ENCODE measurements at regions not wholly inside any gene's neighbourhood (a gene's known extent, or its start where the extent isn't known, plus 50 kb on each side); places are given as distances from the start of the nearest gene placed in this dataset.
"Not testable (repeated sequence)": the region's sequence is repeated elsewhere in the genome, so short reads cannot be mapped to it uniquely, and the experiment has no call there.

DNA sequence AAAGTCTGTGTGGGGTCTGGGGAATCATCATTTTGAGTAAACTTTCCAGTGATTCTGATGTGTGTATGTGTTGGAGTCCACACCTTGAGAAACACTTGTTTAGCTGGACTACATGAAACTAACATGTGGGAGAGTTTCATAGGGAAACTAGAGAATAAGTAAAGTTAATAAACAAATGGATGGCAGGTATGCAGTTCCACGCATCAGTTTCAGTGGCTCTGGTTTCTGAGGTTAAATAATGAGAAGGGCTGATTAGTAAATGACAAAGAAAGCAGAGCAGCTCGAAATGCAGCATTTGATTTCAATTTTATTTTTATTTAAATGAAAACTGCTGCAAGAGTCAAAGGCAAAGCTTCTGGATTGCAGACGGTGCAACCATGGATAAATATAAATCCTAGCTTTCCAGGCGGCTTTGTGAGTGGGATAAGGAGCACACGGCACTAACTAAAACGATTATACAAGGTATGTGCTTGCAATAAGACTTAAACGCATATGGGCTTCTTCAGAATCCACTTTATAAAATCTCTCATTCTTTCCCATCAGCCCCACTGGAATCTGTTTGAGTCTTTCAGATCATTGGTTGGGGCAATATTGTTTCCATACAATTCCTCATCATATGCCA, 310.7 kb downstream of the PLPP3 start:
- H3K9me3 Mint-ChIP-seq: no peaks in the 10 kb centered on the region
- H3K27me3 Mint-ChIP-seq: peaks cover 6% of the 10 kb centered on the region
- H3K4me3 Mint-ChIP-seq: no peak overlapping the region
- no peak for ATAC-seq
- H3K36me3 Mint-ChIP-seq: no peaks in the 10 kb centered on the region
- no peaks in the 10 kb centered on the region for H3K4me1 Mint-ChIP-seq
- no peak overlapping the region for H3K27ac Mint-ChIP-seq

DNA sequence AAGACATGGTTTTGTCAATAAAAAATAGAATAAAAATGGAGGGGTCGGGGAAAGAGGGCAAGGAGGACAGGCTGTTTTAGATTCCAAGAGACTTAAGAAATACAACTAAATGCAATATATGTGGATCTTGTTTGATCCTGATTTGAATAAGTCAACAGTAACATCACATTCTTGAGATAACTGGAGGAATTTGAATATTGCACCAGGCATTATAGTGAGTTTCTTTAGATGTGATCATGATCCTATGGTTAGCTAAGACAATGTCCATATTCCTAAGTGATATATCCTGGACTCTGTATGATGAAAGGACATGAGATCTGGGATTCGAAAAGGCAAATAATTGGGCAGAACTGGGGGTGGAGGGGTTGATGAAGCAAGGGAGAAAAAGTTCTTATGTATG, 311.8 kb downstream of the PLPP3 start:
- H3K4me3 Mint-ChIP-seq: no peak overlapping the region
- no peak overlapping the region for H3K27ac Mint-ChIP-seq
- H3K9me3 Mint-ChIP-seq: no peaks in the 10 kb centered on the region
- peaks cover 6% of the 10 kb centered on the region for H3K27me3 Mint-ChIP-seq
- ATAC-seq: no peak
- no peaks in the 10 kb centered on the region for H3K4me1 Mint-ChIP-seq
- H3K36me3 Mint-ChIP-seq: no peaks in the 10 kb centered on the region

DNA sequence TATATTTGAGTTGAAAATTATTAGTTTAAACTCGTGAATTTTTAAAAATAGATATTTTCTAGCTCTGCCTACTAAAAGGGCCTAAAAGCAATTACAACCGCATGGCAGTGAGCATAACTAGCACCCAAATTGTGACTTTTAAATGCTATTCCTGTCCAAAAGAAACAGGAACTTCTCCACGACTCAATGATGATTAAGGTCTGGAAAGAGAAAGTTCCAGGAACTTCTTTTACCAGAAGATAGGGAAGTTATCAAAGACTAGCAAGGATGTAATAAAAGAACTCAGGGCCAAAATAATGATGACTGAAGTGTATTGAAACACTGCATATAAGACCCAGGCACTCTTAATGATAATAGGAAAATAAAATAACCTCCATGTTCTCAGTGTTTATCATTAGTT, 313.0 kb downstream of the PLPP3 start:
- no peak overlapping the region for H3K4me3 Mint-ChIP-seq
- H3K4me1 Mint-ChIP-seq: no peaks in the 10 kb centered on the region
- H3K27me3 Mint-ChIP-seq: peaks cover 8% of the 10 kb centered on the region
- H3K36me3 Mint-ChIP-seq: no peaks in the 10 kb centered on the region
- no peak overlapping the region for H3K27ac Mint-ChIP-seq
- H3K9me3 Mint-ChIP-seq: no peaks in the 10 kb centered on the region
- no peak for ATAC-seq

DNA sequence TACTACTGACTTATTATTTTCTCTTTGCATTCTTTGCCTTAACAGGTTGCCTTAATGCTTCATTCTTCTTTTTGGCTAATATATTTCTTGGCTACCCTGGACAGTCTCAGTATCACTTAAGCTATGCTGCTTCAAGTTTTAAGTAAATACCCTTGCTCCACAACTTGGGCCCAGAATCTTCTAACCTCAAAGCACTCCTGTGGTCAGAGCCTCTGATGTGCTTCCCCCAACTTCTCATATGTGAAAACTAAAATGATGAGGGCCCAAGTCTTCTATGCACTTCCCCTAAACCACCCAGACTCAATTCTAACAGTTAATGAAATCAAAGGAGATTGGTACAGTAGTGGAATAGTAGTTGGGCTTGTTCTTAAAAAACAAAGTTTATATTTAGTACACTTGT, 314.1 kb downstream of the PLPP3 start:
- ATAC-seq: peak; percentile 58
- peaks cover under 1% of the 10 kb centered on the region for H3K9me3 Mint-ChIP-seq
- no peak overlapping the region for H3K27ac Mint-ChIP-seq
- no peaks in the 10 kb centered on the region for H3K36me3 Mint-ChIP-seq
- no peaks in the 10 kb centered on the region for H3K4me1 Mint-ChIP-seq
- no peak overlapping the region for H3K4me3 Mint-ChIP-seq
- H3K27me3 Mint-ChIP-seq: peaks cover 20% of the 10 kb centered on the region

DNA sequence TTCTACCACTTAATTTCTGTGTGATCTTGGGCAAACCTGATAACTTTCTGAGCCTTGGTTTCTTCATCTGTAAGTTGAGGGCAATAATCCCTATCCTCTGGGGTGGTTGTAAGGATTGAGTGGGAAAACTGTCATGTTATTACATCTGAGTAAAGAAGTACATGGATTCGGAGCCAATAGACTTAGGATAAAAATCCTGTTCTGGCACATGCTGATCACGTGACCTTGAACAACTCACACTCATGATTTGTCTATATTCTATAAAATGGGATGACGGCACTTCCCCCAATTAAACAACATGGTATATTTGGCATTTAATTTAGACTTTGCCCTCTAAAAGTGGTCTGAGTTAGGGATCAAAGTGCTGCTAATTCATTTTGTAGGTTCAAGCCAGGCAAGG, 315.5 kb downstream of the PLPP3 start:
- Mint-ChIP-seq H3K27ac (no peak overlapping the region), H3K4me1 (no peaks in the 10 kb centered on the region), H3K9me3 (peaks cover 5% of the 10 kb centered on the region), H3K27me3 (peaks cover 25% of the 10 kb centered on the region), H3K36me3 (no peaks in the 10 kb centered on the region), H3K4me3 (no peak overlapping the region)
- no peak for ATAC-seq

DNA sequence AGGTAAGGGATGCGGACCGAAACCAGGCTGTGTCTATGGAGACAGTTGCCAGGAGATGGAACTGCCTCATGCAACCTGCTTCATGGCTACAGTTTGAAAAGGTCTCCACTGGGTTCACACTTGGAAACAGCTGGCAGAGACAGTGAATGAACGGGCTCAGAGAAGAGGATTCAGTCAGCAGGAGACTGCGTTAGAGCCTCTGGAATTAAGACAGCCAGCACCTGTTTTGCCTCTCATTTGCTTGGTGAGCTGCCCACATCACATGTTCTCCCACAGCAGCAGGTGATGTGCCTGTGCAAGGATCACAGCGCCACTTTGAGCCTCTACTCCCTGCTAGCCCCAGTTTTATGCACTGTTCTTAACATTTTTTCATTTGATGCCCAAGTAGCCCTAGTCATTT, 321.0 kb downstream of the PLPP3 start:
- peaks cover 5% of the 10 kb centered on the region for H3K9me3 Mint-ChIP-seq
- no peak overlapping the region for H3K4me3 Mint-ChIP-seq
- no peak overlapping the region for H3K27ac Mint-ChIP-seq
- no peaks in the 10 kb centered on the region for H3K36me3 Mint-ChIP-seq
- no peak for ATAC-seq
- no peaks in the 10 kb centered on the region for H3K4me1 Mint-ChIP-seq
- H3K27me3 Mint-ChIP-seq: peaks cover 19% of the 10 kb centered on the region

DNA sequence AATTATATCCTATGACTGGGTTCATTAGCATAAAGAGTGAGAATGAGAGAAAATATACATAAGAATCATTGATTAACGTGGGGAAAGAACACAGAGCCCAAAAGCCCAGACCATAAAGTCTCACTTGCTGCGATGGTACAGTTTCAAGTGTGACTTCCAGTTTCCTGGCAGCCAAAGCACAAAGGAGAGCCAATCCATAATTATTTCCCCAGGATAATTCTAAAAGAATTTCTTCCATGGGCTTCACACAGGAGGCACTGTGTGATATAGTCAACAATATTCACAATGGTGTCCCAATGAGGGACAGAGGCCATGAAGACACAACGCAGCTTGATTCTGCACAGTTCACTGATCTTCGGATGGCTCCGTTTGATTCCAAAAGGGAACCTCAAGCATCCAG, 321.6 kb downstream of the PLPP3 start:
- no peak overlapping the region for H3K4me3 Mint-ChIP-seq
- H3K9me3 Mint-ChIP-seq: peaks cover 5% of the 10 kb centered on the region
- no peaks in the 10 kb centered on the region for H3K36me3 Mint-ChIP-seq
- peaks cover 19% of the 10 kb centered on the region for H3K27me3 Mint-ChIP-seq
- no peaks in the 10 kb centered on the region for H3K4me1 Mint-ChIP-seq
- ATAC-seq: no peak
- no peak overlapping the region for H3K27ac Mint-ChIP-seq

DNA sequence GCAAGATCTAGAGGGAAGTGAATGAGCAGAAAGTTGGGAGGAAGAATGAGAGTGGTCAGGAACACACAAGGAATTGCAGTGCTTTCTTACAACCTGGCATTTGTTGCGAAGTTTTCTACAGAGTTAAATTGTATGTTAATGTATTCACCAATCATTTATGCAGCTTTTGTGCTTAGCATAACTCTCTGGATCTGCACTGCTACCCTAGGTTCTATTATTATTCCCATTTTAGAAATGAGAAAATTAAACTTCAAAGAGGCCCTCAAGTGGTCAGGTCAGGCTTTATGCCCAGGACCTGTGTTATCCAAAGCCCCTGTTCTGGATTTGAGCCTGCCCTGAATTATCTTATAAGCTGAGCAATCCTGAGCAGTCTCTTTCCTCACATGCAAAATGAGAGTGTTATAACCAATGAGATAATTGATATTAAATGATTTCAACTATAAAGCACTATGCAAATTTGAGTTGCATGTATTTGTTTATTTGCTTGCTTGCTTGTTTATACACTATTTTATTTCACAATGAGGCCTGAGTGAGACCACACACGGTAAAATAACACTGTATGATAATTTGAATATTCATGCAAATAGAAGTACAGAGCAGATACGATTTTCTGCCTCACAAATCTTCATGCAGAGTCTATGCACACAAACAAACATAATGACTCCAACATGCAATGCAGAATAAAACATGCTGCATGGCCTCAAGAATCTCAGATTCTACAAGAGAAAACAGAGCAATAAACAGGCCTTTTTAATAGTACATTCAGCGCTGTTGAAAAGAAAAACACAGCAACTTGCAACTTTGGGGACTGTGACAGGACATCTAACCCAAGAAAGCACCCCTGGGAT, 323.0 kb downstream of the PLPP3 start:
- peaks cover 5% of the 10 kb centered on the region for H3K9me3 Mint-ChIP-seq
- H3K36me3 Mint-ChIP-seq: no peaks in the 10 kb centered on the region
- no peak for ATAC-seq
- no peak overlapping the region for H3K27ac Mint-ChIP-seq
- H3K4me1 Mint-ChIP-seq: no peaks in the 10 kb centered on the region
- H3K4me3 Mint-ChIP-seq: no peak overlapping the region
- peaks cover 17% of the 10 kb centered on the region for H3K27me3 Mint-ChIP-seq

DNA sequence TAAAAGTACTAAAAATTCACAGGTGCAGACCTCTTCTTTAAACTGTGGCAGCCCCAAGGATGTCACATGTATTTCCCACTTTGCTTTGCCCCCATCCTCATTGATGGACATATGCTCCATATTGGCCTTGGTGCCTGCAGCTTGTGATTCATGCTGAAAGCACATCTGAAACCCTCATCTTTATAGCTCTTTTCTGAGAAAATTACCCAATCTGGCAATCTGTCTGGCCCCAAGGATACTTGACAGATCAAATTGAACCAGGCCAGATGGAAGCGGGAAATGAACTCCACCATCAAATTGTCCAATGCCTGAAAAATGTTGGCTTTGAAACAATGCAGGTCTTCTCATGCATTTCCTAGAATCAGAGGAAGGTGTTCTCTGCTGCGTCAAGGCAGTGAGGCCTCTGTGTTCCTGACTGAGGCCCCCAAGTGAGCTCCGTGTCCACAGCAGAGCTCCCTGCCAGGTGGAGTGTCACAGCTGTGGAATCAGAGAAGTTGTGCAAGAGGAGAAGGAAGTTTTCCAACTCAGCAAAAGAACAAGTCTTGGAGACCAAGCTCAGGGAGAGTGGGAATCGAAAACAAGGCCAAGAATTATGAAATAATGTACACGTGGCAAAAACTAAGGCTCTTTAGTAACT, 323.7 kb downstream of the PLPP3 start:
- Mint-ChIP-seq H3K27ac (no peak overlapping the region), H3K36me3 (no peaks in the 10 kb centered on the region), H3K4me3 (no peak overlapping the region), H3K9me3 (peaks cover 5% of the 10 kb centered on the region), H3K27me3 (peaks cover 10% of the 10 kb centered on the region), H3K4me1 (no peaks in the 10 kb centered on the region)
- ATAC-seq: no peak

DNA sequence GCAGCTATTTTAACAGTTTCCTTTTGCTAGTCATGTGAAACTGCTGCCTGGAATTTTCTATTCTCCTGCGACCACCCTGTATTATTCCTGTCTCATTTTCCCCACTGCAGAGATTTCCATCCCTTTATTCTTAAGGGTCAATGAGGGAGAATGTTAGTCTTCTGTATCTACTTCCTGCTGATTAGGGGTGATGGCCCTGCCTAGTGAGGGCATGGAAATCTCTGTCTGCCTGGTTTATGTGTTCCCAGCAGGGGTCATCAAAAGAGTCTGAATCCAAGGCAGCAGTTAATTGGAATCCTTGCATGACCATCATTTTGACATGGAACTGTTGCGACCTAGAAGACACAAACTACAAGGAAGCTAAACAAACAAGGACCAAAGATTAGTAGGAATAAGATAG, 325.2 kb downstream of the PLPP3 start:
- ATAC-seq: no peak
- H3K4me3 Mint-ChIP-seq: no peak overlapping the region
- no peaks in the 10 kb centered on the region for H3K36me3 Mint-ChIP-seq
- peaks cover 5% of the 10 kb centered on the region for H3K4me1 Mint-ChIP-seq
- H3K27me3 Mint-ChIP-seq: no peaks in the 10 kb centered on the region
- no peaks in the 10 kb centered on the region for H3K9me3 Mint-ChIP-seq
- H3K27ac Mint-ChIP-seq: no peak overlapping the region

DNA sequence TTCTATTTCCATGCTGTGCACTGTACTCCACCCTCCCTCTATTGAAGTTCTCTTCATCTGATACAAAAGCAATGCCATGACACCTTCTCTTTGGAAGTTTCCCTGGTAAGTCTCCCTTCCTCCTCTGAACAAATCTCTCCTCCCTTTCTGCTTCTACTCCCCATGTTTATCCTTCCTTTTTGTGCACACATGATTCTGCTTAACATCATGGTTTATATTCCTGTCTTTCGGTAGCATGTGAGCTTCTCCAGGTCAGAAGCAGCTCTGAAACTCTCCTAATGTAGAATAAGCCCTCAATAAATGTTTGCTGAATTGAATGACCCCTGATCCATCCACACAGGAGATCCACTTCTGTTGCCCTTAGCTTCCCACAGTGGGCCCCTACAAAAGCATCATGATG, 328.6 kb downstream of the PLPP3 start:
- Mint-ChIP-seq H3K4me3 (no peak overlapping the region), H3K27me3 (no peaks in the 10 kb centered on the region), H3K27ac (no peak overlapping the region), H3K36me3 (no peaks in the 10 kb centered on the region), H3K9me3 (no peaks in the 10 kb centered on the region), H3K4me1 (peaks cover 9% of the 10 kb centered on the region)
- no peak for ATAC-seq

DNA sequence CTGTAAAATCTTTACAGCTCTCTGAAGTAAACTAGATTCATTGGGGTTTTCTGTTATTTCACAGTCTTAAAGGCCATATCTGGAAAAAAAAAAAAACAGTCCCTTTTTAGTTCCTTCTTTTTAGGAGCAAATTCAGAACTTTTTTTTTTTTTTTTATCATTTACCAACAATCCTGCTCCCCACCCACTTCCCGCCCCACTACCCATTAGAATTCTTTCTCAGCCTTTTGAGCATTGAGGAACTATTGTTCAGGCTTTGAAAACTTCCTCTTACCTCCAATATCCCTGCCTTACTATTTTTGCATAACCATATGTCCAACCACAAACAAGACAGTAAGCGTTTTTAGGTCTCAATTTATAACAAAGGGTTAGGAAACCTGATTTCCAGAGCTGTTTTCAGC, 330.1 kb downstream of the PLPP3 start:
- Mint-ChIP-seq H3K4me1 (peaks cover 9% of the 10 kb centered on the region), H3K36me3 (no peaks in the 10 kb centered on the region), H3K27me3 (no peaks in the 10 kb centered on the region), H3K4me3 (no peak overlapping the region), H3K27ac (no peak overlapping the region), H3K9me3 (no peaks in the 10 kb centered on the region)
- no peak for ATAC-seq

DNA sequence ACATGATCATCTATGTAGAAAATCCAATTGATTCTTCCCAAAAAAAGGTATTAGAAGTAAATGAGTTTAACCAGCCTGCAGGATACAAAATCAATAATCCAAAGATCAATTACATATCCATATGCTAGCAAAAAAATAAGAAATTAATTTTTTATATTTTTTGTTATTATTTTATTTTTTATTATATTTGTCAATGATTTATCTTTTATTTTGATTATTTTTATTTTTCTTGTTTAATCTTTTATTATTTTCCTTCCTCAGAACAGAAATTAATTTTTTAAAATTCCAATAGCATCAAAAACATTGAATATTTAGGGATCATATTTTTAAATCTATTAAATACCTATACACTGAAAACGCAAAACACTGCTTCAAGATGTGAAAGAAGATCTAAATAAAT, 331.2 kb downstream of the PLPP3 start:
- Mint-ChIP-seq H3K4me1 (peaks cover 9% of the 10 kb centered on the region), H3K9me3 (no peaks in the 10 kb centered on the region), H3K4me3 (no peak overlapping the region), H3K27ac (no peak overlapping the region), H3K36me3 (no peaks in the 10 kb centered on the region), H3K27me3 (no peaks in the 10 kb centered on the region)
- no peak for ATAC-seq

DNA sequence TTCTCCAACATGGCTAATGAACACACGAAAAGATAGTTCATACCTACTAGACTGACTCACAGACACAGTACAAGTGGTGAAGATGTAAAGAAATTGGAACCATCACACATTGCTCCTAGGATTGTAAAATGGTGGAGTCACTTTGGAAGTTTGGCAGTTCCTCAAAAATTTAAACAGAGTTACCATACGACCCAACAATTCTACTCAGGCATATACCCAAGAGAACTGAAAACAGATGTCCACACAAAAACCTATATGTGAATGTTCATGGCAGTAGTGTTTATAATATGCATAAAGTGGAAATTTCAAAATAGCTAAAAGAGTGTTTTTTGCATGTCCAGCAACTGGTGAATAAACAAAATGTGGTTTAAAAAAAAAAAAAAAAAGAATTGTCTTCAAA, 332.6 kb downstream of the PLPP3 start:
- not testable (repeated sequence) for H3K27me3 Mint-ChIP-seq, H3K9me3 Mint-ChIP-seq, H3K27ac Mint-ChIP-seq, H3K36me3 Mint-ChIP-seq, ATAC-seq, H3K4me1 Mint-ChIP-seq, H3K4me3 Mint-ChIP-seq

DNA sequence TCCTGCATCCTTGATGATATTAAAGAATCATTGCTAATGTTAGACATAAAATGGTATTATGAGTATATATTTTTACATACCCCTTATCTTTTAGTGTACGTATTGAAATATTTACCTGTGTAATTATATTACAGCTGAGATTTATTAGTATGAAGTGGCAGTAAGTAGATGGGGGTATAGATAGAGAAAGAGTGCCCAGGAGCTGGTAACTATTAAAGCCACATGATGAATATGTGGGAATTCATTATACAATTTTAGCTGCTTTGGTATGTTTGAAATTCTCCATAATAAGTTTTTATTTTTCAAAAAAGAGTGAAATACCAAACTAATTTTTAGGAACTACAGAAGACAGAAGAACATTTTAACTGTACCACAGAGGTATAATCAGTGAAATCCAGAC, 339.0 kb downstream of the PLPP3 start:
- Mint-ChIP-seq H3K27ac (no peak overlapping the region), H3K9me3 (peaks cover 4% of the 10 kb centered on the region), H3K4me1 (no peaks in the 10 kb centered on the region), H3K36me3 (no peaks in the 10 kb centered on the region), H3K27me3 (peaks cover 5% of the 10 kb centered on the region), H3K4me3 (no peak overlapping the region)
- ATAC-seq: no peak
